NCI-H1694 (cell line): ENCODE measurements at regions not wholly inside any gene's neighbourhood (a gene's known extent, or its start where the extent isn't known, plus 50 kb on each side); places are given as distances from the start of the nearest gene placed in this dataset.

Experiments used
- DNase-seq: peaks from one replicate; lab custom pipeline; 2025; lab: John Stamatoyannopoulos, UW

DNA sequence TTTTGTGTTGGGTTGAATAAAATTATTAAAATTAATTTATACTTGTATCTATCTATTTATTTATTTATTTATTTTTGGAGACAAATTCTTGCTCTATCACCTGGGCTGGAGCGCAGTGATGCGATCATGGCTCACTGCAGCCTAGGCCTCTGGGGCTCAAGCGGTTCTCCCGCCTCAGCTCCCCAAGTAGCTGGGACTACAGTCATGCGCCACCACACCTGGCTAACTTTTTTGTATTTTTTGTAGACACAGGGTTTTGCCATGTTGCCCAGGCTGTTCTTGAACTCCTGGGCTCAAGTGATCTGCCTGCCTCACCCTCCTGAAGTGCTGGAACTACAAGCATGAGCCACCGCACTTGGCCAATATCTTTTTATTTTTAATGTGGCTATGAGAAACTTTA lies 134.7 kb upstream of the SPDL1 start:
- no peak for DNase-seq

DNA sequence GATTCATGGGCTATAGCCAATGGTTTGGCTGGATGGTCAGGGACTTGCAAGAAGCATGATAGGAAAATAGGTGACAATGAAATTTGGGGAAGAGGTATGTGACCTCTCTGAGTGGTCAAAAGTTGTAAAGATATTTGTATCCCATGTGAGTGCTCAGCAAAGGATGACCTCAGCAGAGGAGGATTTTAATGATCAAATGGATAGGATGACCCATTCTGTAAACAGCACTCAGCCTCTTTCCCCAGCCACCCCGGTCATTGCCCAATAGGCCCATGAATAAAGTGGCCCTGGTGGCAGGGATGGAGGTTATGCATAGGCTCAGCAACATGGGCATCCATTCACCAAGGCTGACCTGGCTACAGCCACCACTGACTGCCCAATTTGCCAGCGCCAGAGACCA lies 138.4 kb upstream of the SPDL1 start:
- DNase-seq: no peak

DNA sequence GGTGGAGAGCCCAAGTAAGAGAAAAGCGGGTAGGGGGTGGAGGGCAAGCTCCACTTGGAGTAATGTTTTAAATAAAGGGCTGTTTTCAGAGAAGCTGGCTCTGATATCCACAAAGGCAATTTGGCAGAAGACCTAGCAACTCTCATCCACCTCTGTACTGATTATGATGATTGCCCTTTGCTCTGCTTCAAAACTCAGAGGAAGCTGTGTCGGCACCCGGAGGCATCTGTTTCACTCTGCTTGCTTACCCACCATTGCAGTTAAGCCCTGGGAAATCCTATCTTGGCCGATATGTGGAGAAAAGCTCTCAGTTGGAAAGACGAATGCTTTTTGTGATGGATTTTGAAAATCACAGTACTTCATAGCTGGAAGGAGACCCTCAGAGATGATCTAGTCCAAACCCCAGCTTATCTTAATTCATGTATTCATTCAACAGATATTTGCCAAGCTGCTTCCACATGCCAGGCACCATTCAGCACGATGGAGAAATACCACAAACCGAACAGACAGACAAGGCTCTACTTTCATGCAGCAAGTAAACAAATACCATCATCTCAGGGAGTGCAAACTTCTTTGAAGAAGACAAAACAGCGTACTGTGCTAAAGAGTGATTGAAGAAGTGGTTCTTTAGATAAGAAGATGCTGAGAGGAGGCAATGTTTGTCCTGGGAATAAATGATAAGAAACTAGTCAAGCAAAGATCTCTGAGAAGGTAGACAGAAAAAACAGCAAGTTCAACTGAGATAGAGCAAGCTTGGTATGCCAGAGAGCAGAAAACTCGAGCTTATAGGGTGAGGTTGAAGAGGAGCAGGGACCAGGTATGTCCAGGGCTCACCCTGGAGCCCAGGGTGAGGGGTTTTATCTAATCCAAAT lies 140.4 kb upstream of the SPDL1 start:
- DNase-seq: no peak

DNA sequence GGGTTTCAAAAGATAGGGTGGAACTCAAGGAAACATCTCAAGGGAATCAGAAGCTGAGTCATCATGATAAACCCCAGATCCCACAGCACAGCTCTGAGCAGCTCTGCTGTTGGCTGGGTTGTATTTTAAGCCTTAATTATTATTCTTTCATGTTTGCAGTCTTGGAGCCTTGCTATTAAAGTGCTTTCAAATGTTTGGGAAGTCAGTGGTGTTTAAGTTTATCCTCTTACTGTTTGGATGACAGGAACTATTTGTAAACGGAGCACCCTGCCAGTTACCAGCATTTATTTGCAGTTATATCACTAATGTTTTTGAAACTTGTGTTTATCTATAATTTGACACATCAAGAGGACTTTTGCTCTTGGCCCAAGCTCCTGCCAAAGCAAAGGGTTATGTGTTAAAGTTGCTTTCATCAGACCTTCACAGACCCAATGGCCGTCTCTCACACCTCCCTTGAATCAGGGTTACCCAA lies 141.1 kb upstream of the SPDL1 start:
- DNase-seq: no peak

DNA sequence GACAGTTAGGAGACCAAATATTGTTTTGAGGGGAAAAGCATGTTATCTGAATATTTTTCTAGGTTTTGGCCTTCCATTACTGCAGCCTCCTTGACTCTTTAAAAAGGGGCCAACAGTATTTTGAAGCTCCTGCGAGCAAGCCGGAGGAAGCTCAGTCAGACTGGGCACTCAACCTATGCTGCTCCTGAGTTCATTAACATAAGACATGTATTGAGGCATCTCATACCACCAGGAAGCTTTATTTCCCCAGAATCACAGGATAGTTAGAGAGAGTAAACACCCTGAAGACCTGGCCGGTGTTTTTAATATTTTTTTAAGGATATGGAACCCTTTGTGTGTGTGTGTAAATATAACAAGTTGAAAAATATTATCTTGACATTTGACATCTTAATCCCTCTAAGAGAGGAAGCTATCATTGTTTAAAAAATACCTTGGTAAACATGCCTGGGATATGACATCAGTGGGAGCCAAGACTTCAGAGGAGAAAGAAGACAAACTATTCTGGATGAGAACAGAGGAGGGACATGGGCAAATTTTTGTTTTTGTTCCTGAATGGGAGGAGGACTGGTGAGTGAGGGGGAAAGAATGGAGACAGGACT lies 139.3 kb upstream of the SLIT3 start:
- no peak for DNase-seq

DNA sequence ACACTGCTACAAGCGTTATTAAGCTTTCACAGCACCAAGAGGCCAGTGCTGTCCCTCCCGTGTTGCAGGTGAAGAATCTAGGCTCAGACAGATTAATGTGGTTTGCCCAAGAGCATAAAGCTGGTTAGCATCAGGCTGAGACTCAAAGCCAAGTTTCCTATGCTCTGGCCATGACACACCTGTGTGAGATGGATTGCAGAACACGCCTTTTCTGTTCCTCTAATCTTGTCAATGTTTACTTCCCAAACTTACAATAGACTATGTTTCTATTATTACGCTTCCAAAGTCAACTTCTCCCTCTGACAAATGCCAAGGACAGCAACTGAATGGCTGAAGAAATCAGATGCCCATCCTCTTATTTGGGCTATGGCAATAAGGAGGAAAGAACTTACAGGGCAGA lies 138.4 kb upstream of the SLIT3 start:
- DNase-seq: no peak

DNA sequence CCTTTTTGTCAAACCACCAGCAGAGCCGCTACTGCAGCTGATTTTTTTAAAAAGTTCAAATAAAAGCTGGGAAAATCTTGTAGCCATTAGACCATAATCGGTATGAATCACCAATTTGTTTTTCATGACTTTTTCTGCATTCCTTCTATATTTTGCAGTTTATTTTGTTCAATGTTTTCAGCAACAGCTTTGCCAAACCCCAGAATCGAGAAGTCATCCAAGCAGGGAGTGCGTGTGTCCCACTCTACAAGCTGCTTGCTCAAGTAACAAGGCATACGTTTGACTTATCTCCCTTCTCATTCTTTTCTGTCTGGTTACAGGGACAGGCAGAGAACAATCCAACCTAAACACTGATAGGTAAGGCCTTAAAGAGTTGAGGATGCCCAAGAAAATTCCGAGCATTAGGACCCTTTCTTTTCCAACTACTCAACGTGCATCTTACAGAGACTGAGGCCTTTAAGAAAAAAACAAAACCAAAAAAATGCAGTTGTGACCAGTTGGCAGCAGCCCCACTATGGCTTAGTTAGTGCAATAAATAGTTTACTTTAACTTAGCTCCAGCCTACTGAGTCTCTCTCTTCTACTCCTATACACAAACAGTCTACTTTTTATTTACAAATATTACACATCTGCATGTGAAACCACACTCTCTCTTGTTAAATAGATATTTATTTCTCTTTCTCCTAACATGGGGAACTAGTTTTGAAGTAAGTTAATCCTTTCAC lies 134.7 kb upstream of the SLIT3 start:
- no peak for DNase-seq

DNA sequence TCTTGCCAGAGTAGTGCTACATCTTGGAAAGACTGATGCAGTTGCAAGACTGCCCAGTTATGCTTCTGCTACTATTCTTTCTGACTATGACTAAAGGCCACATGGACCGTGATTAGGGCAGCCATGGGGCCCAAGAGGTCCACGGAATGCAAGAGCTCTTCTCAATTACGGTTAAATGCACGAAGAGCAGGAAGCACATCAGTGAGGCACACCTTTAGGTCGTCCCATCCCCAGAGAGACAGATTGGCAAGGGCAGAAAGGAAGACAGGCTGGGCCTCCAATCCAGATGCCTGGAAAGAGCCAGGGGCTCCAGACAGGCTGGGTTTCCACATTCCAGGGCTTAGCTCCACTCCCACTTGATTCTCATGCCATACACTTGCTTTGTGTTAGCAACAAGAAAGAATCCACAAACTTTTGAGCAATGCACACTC lies 132.3 kb upstream of the SLIT3 start:
- DNase-seq: no peak

DNA sequence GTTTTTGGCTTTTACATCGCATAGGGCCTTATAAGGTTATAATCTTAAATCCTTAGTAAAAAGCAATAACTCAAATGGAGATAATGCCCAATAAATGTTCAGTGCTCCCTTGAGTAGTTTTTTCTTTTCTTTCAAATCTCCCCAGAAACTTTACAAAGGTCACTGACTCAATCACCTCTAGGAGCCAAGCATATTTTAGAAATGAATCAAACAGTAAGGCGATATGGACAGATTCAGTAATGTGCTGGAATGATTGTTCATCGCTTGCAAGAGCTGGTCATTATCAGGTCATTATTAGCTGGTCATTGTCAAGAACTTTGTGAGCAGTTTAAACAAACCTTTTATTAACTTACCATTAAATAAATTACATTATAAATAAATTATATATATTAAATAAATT lies 130.4 kb upstream of the SLIT3 start:
- no peak for DNase-seq

DNA sequence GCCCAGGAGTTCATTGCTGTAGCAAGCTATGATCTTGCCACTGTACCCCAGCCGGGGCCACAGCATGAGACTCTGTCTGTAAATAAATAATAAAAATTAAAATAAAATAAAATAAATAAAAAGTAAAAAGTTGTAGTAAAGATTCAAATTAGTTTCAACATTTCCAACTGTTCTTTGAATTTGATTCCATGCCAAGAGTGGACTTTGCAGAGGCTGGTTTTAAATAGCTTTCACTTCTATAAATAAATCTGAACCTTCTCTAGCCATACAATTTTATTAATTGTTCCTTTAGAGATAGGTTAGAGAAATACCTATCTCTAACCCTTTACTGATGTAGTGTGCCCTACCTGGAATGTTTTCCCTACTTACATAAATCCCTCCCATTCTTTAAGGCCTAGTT lies 129.7 kb upstream of the SLIT3 start:
- no peak for DNase-seq

DNA sequence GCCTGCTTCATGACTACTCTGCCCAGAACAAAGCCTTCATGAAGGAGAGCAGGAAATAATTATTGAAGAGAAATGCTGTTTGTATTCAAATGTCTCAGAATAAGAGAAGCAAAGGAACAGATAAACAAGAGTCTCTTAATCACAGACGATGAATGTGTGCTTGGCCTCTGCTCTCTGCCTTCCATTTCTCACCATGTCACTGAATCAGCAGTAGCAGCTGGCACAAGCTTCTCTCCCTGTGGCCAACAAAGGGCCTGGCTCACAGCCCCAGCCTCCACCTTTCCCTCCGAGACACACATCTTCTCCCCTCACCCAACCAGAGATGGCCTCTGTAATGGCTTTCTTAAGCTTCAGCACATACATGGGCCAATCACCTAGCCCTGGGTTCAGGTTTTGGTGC lies 128.1 kb upstream of the SLIT3 start:
- no peak for DNase-seq

DNA sequence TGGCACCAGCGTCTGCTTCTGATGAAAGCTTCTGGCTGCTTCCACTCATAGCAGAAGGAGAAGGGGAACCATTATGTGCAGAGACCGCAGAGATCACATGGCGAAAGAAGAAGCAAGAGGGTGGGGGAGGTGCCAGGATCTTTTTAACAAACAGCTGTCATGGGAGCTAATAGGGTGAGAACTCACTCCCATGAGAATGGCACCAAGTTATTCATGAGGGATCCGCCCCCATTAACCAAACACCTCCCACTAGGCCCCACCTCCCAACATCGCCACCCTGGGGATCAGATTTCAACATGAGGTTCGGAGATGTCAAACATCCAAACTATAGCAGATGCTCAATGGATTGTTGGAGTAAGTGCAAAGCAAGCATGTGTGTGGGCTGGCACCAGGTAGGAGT lies 125.8 kb upstream of the SLIT3 start:
- DNase-seq: no peak

DNA sequence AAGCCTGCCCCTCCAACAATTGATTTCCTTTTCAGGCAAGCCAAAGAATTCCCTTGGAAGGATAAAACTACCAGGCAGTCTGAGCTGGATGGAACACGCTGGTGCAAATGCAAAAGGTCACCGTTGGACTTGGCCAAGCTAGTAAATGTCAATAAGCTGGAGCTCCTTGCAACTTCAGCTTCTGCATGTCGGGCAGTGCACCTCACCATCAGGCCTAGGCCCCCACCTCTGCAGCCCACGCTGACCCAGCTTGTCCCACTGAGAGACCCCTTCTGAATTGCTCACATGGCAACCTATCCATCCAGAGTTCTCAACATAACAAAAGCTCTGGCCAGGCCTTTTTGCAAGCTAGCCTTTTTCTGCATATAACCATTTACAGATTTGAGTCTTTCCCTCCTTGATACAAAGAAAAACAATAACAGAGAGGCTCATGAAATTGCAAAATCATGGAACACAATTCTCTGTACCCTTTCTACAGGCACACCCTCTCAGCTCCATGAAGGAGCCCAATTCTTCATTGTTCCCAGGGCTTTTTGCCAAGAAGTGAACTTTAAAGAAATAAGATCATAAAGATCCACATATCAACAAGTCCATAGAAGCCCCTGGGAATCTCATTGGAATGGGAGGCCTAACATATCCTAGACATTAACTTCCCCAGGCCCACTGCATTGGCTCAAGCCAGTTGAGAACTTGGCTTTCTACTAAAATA lies 123.9 kb upstream of the SLIT3 start:
- no peak for DNase-seq

DNA sequence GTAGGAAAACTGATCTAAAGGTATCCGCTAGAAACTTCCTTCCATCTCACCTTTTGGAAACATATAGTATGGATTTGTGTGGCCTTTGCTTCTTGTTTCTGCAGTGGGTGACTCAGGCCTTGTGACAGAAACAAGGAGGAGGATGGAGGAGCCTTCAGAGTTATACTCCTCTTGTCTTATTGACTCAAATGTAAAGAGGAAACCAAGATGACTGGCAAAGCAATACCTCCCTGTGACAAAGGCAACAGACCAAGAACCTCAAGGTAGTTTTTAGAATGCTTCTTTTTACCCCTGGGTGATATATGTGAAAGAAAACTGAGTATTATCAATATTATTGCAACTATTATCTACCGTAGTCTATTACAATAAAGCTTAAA lies 123.3 kb upstream of the SLIT3 start:
- DNase-seq: no peak

DNA sequence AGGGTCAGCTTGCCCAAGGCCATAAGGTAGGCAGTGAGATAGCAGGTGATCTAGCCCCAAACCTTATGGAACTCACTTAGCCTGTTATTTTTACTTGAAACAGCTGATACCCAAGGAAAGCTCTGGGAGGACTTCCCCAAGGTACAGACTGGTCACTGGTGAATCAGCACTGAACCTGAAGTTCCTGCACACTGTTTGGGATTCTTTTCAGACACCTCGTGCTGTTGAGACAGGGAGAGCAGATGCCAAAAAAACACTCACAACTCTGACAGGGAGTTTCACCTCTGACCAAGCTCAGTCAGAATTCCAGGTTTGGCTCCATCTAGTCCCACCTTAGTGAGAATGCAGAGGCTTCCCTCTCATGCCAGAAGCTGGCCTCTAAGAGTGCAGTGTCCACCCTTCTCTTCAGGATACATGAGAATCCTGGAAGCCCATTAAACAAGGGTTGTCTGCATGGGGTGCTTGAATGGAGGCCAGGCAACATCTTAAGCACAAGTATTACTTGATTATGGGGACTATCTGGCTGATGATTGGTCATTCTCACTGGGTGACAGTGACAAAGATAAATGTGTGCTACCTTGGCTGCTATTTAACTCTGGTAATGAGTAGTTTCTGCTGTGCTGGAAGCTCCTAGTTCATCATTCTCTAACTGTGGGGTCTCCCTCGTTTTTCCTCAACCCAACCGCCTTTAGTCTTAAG lies 122.8 kb upstream of the SLIT3 start:
- no peak for DNase-seq

DNA sequence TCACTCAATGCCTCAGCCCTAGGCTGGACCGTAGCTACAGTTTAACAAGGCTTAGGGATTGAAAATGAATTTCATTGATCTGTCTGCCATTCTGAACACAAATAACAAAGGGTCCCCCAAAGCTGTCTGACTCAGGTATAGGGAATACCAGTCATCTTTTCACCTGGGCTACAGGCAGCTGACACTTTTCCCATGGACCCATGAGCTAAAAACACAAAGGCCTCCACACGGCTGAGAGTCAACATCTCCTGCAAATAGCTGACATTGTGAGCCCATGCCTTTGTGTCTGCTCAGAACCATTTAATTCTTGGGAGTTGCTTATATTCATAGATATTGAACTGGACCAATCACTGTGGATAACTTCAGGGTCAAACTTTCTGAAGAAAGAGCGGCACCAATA lies 121.1 kb upstream of the SLIT3 start:
- DNase-seq: no peak

DNA sequence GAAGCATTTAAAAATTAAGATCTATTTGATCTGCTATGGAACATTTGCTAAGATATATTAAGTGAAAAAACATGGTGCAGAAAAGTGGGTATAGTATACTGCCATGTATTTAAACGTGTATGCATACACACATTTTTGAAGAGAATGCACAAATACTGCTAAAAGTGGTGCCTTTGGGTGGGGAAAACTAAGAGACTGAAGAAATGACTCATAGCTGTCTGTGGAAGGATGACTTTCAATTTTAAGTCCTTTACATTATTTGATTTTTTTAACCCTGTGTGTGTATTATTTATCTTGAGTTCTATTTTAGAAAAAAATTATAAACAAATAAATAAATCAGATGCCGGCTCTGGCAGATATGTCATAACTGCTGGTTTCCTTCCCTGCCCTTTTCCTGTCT lies 120.7 kb upstream of the SLIT3 start:
- no peak for DNase-seq

DNA sequence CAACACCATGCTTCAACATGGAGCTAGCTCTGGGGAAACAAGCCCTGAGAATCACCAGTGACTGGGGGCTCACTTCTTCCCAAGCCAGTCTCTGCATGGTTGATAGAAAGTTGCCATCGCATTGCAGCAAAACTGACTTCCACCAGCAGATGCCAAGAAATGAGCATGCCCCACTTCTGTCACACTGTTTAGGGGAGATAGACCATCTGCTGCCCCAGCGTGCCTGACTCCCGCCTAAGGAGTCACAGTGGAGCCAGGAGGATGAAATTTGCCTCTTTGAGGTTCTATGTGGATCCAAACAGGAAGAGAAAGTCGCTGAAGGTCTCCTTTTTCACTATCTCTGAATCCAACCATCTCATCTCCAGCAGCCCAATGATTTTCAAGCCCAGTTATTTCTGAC lies 116.7 kb upstream of the SLIT3 start:
- no peak for DNase-seq

DNA sequence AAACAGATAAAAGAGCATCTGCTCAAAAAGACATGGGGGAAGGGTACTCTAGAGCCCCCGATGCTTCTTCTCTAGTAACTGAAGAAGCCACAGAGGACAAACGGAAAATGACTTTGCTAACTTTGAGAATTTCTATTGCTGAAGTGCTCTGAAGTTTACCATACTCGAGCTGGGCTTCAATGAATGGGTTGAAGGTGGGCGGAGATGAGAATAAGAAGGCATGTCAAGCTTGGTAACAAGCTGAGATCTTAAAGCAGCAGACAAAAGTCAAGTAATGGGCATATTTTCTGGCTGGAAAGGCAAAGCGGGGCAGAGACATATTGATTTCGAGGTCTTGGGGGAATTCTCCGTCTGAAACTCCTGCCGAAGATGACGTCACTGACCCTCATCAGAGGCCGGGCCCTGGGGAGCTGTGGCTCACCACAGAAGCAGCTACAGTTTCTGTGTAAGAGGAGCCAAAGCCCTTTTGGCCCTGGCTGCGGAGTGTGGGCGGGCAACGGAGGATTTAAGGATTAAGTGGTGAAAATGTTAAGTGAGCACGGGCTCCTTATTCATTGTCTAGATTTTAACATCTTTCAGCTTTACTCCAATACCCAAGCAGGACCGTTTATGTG lies 115.8 kb upstream of the SLIT3 start:
- no peak for DNase-seq

DNA sequence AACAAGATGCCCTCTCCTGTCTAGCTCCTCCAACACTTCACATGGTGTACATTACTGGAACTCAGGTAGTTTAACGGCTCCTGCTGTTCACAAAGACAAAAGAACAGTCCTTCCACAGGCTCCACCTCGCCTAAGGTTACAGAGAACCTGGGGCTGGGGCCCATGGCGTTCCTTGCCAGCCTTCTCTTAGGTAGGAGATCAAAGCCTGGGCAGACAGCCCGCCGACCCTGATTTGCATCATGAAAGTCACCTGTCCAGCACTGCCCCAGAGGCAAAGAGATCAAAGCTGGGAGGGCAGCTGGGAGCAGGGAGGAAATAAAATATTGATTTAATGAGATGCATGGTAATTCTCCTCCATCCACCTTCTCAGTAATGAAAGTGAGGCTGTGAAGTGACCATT lies 115.0 kb upstream of the SLIT3 start:
- DNase-seq: no peak

DNA sequence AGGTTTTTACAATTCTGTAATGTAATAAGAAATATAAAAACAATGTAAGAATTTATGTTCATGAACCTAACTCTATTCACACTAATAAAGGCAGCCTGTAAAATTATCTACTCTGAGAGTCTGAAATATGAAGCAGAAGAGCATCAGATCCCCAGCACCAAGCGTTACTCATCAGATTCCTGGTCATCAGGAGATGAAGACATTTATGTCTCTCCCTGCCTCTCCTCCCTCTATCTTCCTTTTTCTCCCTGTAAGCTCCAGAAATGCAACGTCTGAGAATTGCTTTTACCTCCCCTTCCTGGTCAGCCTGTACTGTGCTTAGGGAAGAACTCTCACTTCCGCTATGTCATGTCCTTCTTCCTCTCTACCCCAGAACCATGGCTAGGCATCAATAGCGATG lies 114.4 kb upstream of the SLIT3 start:
- DNase-seq: no peak
